Neural progenitor cell (in vitro differentiated cells): ENCODE measurements at regions not wholly inside any gene's neighbourhood (a gene's known extent, or its start where the extent isn't known, plus 50 kb on each side); places are given as distances from the start of the nearest gene placed in this dataset.

Experiments
- DNase-seq: peaks from one replicate; pipeline ENCODE4 v3.0.0-alpha.2; 2016; ENCODE audit warnings: low spot score
- H2AFZ ChIP-seq: fragments of 200-600 bp; sonication (generic); replicated peaks from 2 replicates; pipeline ENCODE4 v1.6.1; 2016; ENCODE audit warnings: antibody characterized with exemption
- H3F3A ChIP-seq: fragments of 200-600 bp; sonication (generic); 2 replicates; pipeline ENCODE4 v1.6.1; 2016; ENCODE audit warnings: antibody characterized with exemption, low read depth
- H3K27ac ChIP-seq: fragments of 200-600 bp; sonication (generic); 2 replicates; pipeline ENCODE4 v1.5.1; 2016; ENCODE audit warnings: mild to moderate bottlenecking
- H3K27me3 ChIP-seq: fragments of 200-600 bp; sonication (generic); 2 replicates; pipeline ENCODE4 v1.6.1; 2016; ENCODE audit warnings: mild to moderate bottlenecking, moderate library complexity
- H3K36me3 ChIP-seq: fragments of 200-600 bp; sonication (generic); 2 replicates; pipeline ENCODE4 v1.5.1; 2016
- H3K4me1 ChIP-seq: fragments of 200-600 bp; sonication (generic); 2 replicates; pipeline ENCODE4 v1.6.1; 2016; ENCODE audit warnings: mixed run types
- H3K4me2 ChIP-seq: fragments of 200-600 bp; sonication (generic); 2 replicates; pipeline ENCODE4 v1.6.1; 2016
- H3K4me3 ChIP-seq: fragments of 200-600 bp; sonication (generic); 2 replicates; pipeline ENCODE4 v1.5.1; 2016
- H3K79me2 ChIP-seq: fragments of 200-600 bp; sonication (generic); 2 replicates; pipeline ENCODE4 v1.6.1; 2016; ENCODE audit warnings: low read depth
- H3K9ac ChIP-seq: fragments of 200-600 bp; sonication (generic); 2 replicates; pipeline ENCODE4 v1.6.1; 2016
- H3K9me3 ChIP-seq: fragments of 200-600 bp; sonication (generic); 2 replicates; pipeline ENCODE4 v1.5.1; 2016; ENCODE audit warnings: low read depth
- H4K20me1 ChIP-seq: fragments of 200-600 bp; sonication (generic); 2 replicates; pipeline ENCODE4 v1.6.1; 2016; ENCODE audit warnings: low read depth
- H3K27ac Mint-ChIP-seq: 3 replicates; pipeline ENCODE4 v1.8.0; 2021; ENCODE audit warnings: mixed read lengths
- H3K27me3 Mint-ChIP-seq: 2 replicates; pipeline ENCODE4 v1.8.0; 2022; ENCODE audit warnings: low read depth, mild to moderate bottlenecking, inconsistent platforms, moderate library complexity, mixed read lengths; ENCODE audit not compliant: insufficient read depth
- H3K36me3 Mint-ChIP-seq: 3 replicates; pipeline ENCODE4 v1.8.0; 2021; ENCODE audit warnings: mixed read lengths
- H3K4me1 Mint-ChIP-seq: 3 replicates; pipeline ENCODE4 v1.8.0; 2021; ENCODE audit warnings: mixed read lengths
- H3K4me3 Mint-ChIP-seq: 3 replicates; pipeline ENCODE4 v1.8.0; 2021; ENCODE audit warnings: mild to moderate bottlenecking, moderate library complexity, mixed read lengths
- H3K9me3 Mint-ChIP-seq: 3 replicates; pipeline ENCODE4 v1.8.0; 2020; ENCODE audit warnings: mixed read lengths
- CTCF ChIP-seq: fragments of 200-600 bp; sonication (generic); IDR thresholded peaks from 2 replicates; pipeline ENCODE4 v1.5.1; 2017; ENCODE audit warnings: antibody characterized with exemption, mild to moderate bottlenecking
- EZH2 ChIP-seq: fragments of 200-600 bp; sonication (generic); IDR thresholded peaks from 2 replicates; pipeline ENCODE4 v1.6.1; 2017; ENCODE audit warnings: antibody characterized with exemption, mild to moderate bottlenecking, moderate library complexity
- EZH2phosphoT487 ChIP-seq: fragments of 200-600 bp; sonication (generic); IDR thresholded peaks from 2 replicates; pipeline ENCODE4 v1.6.1; 2017; ENCODE audit warnings: antibody characterized with exemption

- no peaks in the 10 kb centered on the region for H3K9me3 ChIP-seq
- H4K20me1 ChIP-seq = no peaks in the 10 kb centered on the region
- no peak overlapping the region for H3K4me2 ChIP-seq
- H3K79me2 ChIP-seq = no peaks in the 10 kb centered on the region
- Mint-ChIP-seq H3K4me3 (no peak overlapping the region), H3K27ac (no peak overlapping the region), H3K9me3 (no peaks in the 10 kb centered on the region), H3K27me3 (peaks cover 2% of the 10 kb centered on the region), H3K36me3 (no peaks in the 10 kb centered on the region), H3K4me1 (no peaks in the 10 kb centered on the region)
- no peak for DNase-seq
- no peaks in the 10 kb centered on the region for H3F3A ChIP-seq
- H3K4me3 ChIP-seq = no peak overlapping the region
- H3K9ac ChIP-seq = no peak overlapping the region
- H3K4me1 ChIP-seq = no peaks in the 10 kb centered on the region
- no peak overlapping the region for H3K27ac ChIP-seq
- H3K27me3 ChIP-seq = no peaks in the 10 kb centered on the region
- TF ChIP-seq EZH2 (no peak), CTCF (no peak), EZH2phosphoT487 (no peak)
- no peak overlapping the region for H2AFZ ChIP-seq
- H3K36me3 ChIP-seq = no peaks in the 10 kb centered on the region
Observed at GRCh38 chr21:35324372-35325220, 275.5 kb upstream of the RUNX1 start.

GRCh38 chr21:35323947-35324346, 274.8 kb upstream of the RUNX1 start:
- TF ChIP-seq CTCF (no peak), EZH2phosphoT487 (no peak), EZH2 (no peak)
- Histone ChIP-seq H3K79me2 (no peaks in the 10 kb centered on the region), H3K4me3 (no peak overlapping the region), H3K4me1 (no peaks in the 10 kb centered on the region), H3K4me2 (no peak overlapping the region), H3K9ac (no peak overlapping the region), H3K27me3 (no peaks in the 10 kb centered on the region), H3F3A (no peaks in the 10 kb centered on the region), H3K36me3 (no peaks in the 10 kb centered on the region), H3K9me3 (no peaks in the 10 kb centered on the region), H4K20me1 (no peaks in the 10 kb centered on the region), H3K27ac (no peak overlapping the region), H2AFZ (no peak overlapping the region)
- Mint-ChIP-seq H3K4me1 (no peaks in the 10 kb centered on the region), H3K27me3 (peaks cover 4% of the 10 kb centered on the region), H3K36me3 (no peaks in the 10 kb centered on the region), H3K9me3 (no peaks in the 10 kb centered on the region), H3K4me3 (no peak overlapping the region), H3K27ac (no peak overlapping the region)
- no peak for DNase-seq

- peaks cover 5% of the 10 kb centered on the region for H3K27me3 Mint-ChIP-seq
- H3K4me1 ChIP-seq = no peaks in the 10 kb centered on the region
- no peak for DNase-seq
- TF ChIP-seq EZH2phosphoT487 (no peak), CTCF (no peak), EZH2 (no peak)
- H3K36me3 Mint-ChIP-seq = no peaks in the 10 kb centered on the region
- H3K4me3 Mint-ChIP-seq = no peak overlapping the region
- peaks cover 1% of the 10 kb centered on the region for H3K9me3 Mint-ChIP-seq
- no peaks in the 10 kb centered on the region for H3K79me2 ChIP-seq
- H3K4me3 ChIP-seq = no peak overlapping the region
- no peak overlapping the region for H3K27ac Mint-ChIP-seq
- no peaks in the 10 kb centered on the region for H3K36me3 ChIP-seq
- H3K27me3 ChIP-seq = no peaks in the 10 kb centered on the region
- no peak overlapping the region for H3K27ac ChIP-seq
- H3K4me2 ChIP-seq = no peak overlapping the region
- no peak overlapping the region for H3K9ac ChIP-seq
- no peaks in the 10 kb centered on the region for H3F3A ChIP-seq
- H3K4me1 Mint-ChIP-seq = no peaks in the 10 kb centered on the region
- no peak overlapping the region for H2AFZ ChIP-seq
- H3K9me3 ChIP-seq = no peaks in the 10 kb centered on the region
- H4K20me1 ChIP-seq = no peaks in the 10 kb centered on the region
Observed at GRCh38 chr21:35321322-35322200, 272.5 kb upstream of the RUNX1 start.
